Natural killer cell treated with Interleukin-12 subunit alpha and Interleukin-12 subunit beta and Interleukin-15 and Interleukin-18, amount 100 ng/mL, for 72 hours (primary cell): ENCODE measurements at regions not wholly inside any gene's neighbourhood (a gene's known extent, or its start where the extent isn't known, plus 50 kb on each side); places are given as distances from the start of the nearest gene placed in this dataset.
"Not testable (repeated sequence)": the region's sequence is repeated elsewhere in the genome, so short reads cannot be mapped to it uniquely, and the experiment has no call there.

Source experiments
- ATAC-seq, 2 donors: fragments of 150-1000 bp; cut with Tn5 transposase in 1 of 2; sonication (Bioruptor Pico), chemical (Tn5 transposase) in 1 of 2; 2 replicates each; pipeline ENCODE4 v1.10.0; 2021
- DNase-seq: peaks from one replicate; pipeline ENCODE4 v3.0.0; 2022; ENCODE audit warnings: low spot score
- H3K27ac Mint-ChIP-seq, 2 donors: 1 replicate in 1 of 2; 2 replicates in 1 of 2; pipeline ENCODE4 v1.8.0; 2022; ENCODE audit warnings: mixed read lengths in 2 of 2, mild to moderate bottlenecking in 1 of 2, moderate library complexity in 1 of 2
- H3K27me3 Mint-ChIP-seq, 2 donors: 1 replicate in 1 of 2; 2 replicates in 1 of 2; pipeline ENCODE4 v1.8.0; 2022; ENCODE audit warnings: mixed read lengths in 2 of 2
- H3K36me3 Mint-ChIP-seq: one replicate; pipeline ENCODE4 v1.8.0; 2022; ENCODE audit warnings: mixed read lengths
- H3K4me1 Mint-ChIP-seq, 2 donors: 1 replicate in 1 of 2; 2 replicates in 1 of 2; pipeline ENCODE4 v1.8.0; 2022; ENCODE audit warnings: low read depth in 2 of 2, mixed read lengths in 2 of 2, mild to moderate bottlenecking in 1 of 2
- H3K4me3 Mint-ChIP-seq: one replicate; pipeline ENCODE4 v1.8.0; 2022; ENCODE audit warnings: mixed read lengths
- H3K9me3 Mint-ChIP-seq: 2 replicates; pipeline ENCODE4 v1.8.0; 2022; ENCODE audit warnings: mixed read lengths

DNA sequence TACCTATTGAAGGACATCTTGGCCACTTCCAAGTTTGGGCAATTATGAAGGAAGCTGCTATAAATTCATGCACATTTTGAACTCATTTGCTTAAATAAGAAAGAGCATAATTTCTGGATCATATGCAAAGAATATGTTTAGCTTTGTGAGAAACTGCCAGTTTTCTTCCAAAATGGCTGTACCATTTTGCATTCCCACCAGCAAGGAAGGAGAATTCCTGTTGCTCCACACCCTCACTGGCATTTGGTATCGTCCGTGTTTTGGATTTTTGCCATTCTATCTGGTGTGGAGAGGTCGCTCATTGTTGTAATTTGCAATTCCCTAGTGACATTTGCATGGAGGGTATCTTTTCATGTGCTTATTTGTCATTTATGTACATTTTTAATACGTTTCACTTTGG lies 339.3 kb downstream of the DAD1 start:
- ATAC-seq, result no peak
- Mint-ChIP-seq H3K4me1 (no peaks in the 10 kb centered on the region), H3K4me3 (no peak overlapping the region), H3K9me3 (no peaks in the 10 kb centered on the region), H3K27me3 (peaks cover 22 to 23% of the 10 kb centered on the region in 2 donors), H3K36me3 (no peaks in the 10 kb centered on the region), H3K27ac (no peak overlapping the region)
- DNase-seq, result no peak

DNA sequence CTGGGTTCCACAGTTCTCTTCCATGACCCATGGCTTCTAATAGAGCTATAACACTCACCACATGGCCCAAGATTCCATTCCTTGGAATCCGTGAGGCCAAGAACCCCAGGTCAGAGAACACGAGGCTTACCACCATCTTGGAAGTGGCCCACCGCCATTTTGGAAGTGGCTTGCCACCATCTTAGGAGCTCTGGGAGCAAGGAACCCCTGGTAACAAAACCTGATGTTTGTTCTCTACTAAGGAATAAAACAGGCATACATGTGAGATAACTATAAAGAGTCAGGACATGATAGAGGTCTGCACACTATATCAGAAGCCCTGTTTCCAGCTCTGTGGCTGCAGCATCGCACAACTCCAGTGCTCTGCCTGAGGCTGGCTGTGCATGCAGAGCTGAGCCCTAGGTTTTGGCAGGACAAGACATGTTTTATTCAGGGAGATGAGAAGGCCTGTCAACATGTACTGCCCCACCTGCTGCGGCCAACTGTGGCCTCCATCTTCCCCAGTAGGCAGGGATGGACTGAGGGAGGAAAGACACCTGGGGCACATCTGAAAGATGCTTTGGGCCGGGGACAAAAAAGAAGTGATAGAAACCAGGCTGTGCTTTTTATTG lies 344.9 kb downstream of the DAD1 start:
- Mint-ChIP-seq H3K27ac (no peak overlapping the region), H3K4me1 (no peaks in the 10 kb centered on the region), H3K9me3 (no peaks in the 10 kb centered on the region), H3K27me3 (peaks cover 14 to 15% of the 10 kb centered on the region in 2 donors), H3K36me3 (no peaks in the 10 kb centered on the region), H3K4me3 (no peak overlapping the region)
- ATAC-seq, result no peak
- no peak for DNase-seq

DNA sequence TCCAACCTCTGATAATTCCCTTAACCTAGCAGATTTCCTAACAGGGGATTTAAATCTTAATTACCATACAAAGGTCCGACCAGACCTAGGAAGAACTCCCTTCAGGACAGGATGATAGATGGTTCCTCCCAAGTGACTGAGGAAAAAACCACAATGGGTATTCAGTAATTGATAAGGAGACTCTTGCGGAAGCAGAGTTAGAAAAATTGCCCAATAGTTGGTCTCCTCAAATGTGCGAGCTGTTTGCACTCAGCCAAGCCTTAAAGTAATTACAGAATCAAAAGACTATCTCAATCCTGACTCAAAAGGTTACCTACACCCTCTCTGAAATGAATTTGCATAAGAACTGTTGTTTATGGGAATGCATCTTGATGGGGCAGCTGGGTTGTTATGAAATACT lies 350.7 kb downstream of the DAD1 start:
- not testable (repeated sequence) for H3K27ac Mint-ChIP-seq, H3K27me3 Mint-ChIP-seq, H3K4me1 Mint-ChIP-seq, H3K36me3 Mint-ChIP-seq, DNase-seq, ATAC-seq, H3K9me3 Mint-ChIP-seq, H3K4me3 Mint-ChIP-seq

DNA sequence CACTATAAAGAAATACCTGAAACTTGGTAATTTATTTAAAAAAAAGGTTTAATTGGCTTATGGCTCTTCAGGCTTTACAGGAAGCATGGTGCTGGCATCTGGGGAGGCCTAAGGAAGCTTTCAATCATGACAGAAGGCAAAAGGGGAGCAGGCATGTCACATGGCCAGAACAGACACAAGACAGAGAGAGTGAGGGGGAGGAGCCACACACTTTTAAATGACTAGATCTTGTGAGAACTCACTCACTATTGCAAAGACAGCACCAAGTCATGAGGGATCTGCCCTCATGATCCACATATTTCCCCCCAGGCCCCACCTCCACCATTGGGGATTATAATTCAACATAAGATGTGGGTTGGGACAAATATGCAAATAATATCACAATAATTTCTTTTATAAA lies 355.6 kb downstream of the DAD1 start:
- Mint-ChIP-seq H3K27me3 (peaks cover 0 to 8% of the 10 kb centered on the region in 2 donors), H3K36me3 (no peaks in the 10 kb centered on the region), H3K9me3 (no peaks in the 10 kb centered on the region), H3K4me3 (no peak overlapping the region), H3K4me1 (peaks cover 22 to 29% of the 10 kb centered on the region in 2 donors), H3K27ac (no peak overlapping the region)
- no peak for DNase-seq
- ATAC-seq, result no peak

DNA sequence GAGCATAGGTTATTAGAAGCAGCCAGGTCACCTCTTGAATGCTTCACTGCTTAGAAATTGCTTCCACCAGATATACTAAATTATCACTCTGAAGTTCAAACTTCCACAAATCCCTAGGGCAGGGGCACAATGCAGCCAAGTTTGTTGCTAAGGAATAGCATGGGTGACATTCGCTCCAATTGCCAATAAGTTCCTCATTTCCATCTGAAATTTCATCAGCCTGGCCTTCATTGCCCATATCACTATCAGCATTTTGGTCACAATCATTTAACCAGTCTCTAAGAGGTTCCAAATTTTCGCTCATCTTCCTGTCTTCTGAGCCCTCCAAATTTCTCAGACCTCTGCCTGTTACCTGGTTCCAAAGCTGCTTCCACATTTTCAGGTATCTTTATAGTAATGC lies 356.1 kb downstream of the DAD1 start:
- no peaks in the 10 kb centered on the region for H3K36me3 Mint-ChIP-seq
- no peak overlapping the region for H3K4me3 Mint-ChIP-seq
- ATAC-seq (no peak), DNase-seq (no peak)
- H3K27me3 Mint-ChIP-seq, result peaks cover 0 to 8% of the 10 kb centered on the region in 2 donors
- H3K27ac Mint-ChIP-seq, result no peak overlapping the region
- peaks cover 22 to 27% of the 10 kb centered on the region in 2 donors for H3K4me1 Mint-ChIP-seq
- H3K9me3 Mint-ChIP-seq, result no peaks in the 10 kb centered on the region

DNA sequence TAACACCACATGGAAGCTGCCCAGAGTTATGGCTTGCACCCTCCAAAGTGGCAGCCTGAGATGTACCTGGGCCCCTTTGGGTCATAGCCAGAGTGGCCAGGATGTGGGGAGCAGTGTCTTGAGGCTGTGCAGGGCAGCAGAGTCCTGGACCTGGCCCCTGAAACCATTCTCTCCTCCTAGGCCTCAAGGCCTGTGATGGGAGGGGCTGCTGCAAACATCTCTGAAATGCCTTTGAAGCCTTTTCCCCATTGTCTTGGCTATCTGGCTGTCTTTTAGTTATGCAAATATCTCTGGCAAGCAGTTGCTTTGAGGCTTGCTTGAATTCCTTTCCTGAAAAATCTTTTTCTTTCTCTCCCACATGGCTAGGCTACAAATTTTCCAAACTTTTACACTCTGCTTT lies 356.5 kb downstream of the DAD1 start:
- no peak for ATAC-seq
- Mint-ChIP-seq H3K4me3 (no peak overlapping the region), H3K27ac (no peak overlapping the region), H3K4me1 (peaks cover 22 to 27% of the 10 kb centered on the region in 2 donors), H3K27me3 (peaks cover 0 to 6% of the 10 kb centered on the region in 2 donors), H3K36me3 (no peaks in the 10 kb centered on the region), H3K9me3 (no peaks in the 10 kb centered on the region)
- no peak for DNase-seq

DNA sequence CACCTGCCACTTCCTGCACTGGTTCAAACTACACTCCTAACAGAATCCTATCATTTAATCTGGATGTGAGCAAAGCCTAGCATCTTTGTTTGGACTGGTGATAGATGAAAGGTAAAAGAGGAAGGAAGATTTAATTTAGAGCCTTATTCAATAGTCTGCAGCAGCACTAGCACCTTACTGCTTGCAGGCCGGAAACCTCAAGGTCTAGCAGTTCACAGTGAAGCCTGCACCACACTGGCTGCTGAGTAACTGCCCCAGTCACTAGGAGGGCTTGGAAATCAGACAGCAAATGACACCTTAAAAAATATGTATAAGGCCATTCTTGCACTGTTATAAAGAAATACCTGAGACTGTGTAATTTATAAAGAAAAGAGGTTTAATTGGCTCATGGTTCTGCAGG lies 358.0 kb downstream of the DAD1 start:
- no peaks in the 10 kb centered on the region for H3K27me3 Mint-ChIP-seq
- peak overlapping the region; percentile 14 for H3K4me3 Mint-ChIP-seq
- no peaks in the 10 kb centered on the region for H3K9me3 Mint-ChIP-seq
- peaks cover 28 to 35% of the 10 kb centered on the region in 2 donors for H3K4me1 Mint-ChIP-seq
- DNase-seq, result no peak
- H3K27ac Mint-ChIP-seq, result peak overlapping the region; percentile 40 to 42
- H3K36me3 Mint-ChIP-seq, result no peaks in the 10 kb centered on the region
- ATAC-seq, result peak; percentile 75 to 85

DNA sequence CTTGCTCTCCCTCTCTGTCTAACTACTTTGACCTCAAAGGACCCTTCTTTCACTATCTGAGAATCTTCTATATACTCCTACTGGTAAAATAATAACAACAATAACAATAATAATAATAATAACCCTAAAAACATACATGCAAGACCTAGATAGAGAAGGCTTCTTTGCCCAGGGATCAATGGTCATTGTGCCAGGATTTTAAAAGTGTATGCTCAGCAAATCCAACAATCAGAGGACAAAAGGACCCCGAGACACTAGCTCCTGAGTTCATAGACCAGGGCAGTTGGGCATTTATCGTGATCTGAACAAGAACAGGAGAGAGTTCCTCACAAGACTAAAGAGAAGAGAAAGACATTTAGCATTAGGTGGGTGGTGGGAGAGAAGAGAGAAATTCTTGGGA lies 358.5 kb downstream of the DAD1 start:
- no peaks in the 10 kb centered on the region for H3K9me3 Mint-ChIP-seq
- H3K27me3 Mint-ChIP-seq, result no peaks in the 10 kb centered on the region
- peaks cover 28 to 36% of the 10 kb centered on the region in 2 donors for H3K4me1 Mint-ChIP-seq
- H3K27ac Mint-ChIP-seq, result peak overlapping the region in 1 of 2 donors; percentile 40
- DNase-seq (no peak), ATAC-seq (no peak)
- no peak overlapping the region for H3K4me3 Mint-ChIP-seq
- H3K36me3 Mint-ChIP-seq, result no peaks in the 10 kb centered on the region

DNA sequence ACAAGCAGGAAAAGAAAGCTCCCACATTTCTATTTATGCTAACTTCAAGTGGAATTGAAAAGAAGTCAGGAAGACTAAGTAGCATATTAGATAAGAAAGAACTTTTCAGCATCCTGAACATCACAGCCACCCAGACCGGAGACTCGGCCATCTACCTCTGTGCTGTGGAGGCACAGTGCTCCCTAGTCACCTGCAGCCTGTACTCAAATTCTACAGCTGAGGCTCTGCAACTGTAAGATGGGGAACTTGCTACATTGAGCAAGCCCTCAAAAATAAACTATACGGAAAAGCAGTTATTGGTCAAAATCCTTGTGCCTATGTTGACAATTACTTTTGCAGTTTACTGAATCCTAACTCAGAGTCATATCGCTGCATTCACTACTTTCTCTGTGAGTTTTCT lies 361.9 kb downstream of the DAD1 start:
- no peaks in the 10 kb centered on the region for H3K9me3 Mint-ChIP-seq
- H3K27ac Mint-ChIP-seq, result peak overlapping the region in 1 of 2 donors; percentile 69
- H3K4me1 Mint-ChIP-seq, result peaks cover 28 to 33% of the 10 kb centered on the region in 2 donors
- ATAC-seq, result no peak
- peaks cover 10 to 12% of the 10 kb centered on the region in 2 donors for H3K27me3 Mint-ChIP-seq
- no peak overlapping the region for H3K4me3 Mint-ChIP-seq
- H3K36me3 Mint-ChIP-seq, result no peaks in the 10 kb centered on the region
- DNase-seq, result no peak

DNA sequence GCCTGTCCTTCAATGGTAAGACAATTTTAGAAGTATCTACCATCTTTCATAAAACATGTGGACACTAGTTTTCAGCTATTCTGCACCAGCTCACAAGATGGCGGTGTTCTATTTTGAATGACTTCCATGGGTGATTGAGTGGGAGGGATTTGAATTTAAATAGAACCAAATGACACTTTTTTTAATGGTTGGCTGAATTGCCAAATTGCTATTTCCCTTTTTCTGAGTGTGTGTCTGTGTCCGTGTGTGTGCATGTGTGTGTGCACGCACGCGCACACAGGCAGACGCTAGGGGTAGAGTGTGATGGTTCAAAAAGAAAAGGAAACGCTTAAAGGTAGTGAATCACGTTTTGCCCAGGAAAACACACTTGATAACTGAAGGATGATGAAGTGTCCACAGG lies 362.6 kb downstream of the DAD1 start:
- peaks cover 26 to 28% of the 10 kb centered on the region in 2 donors for H3K4me1 Mint-ChIP-seq
- H3K9me3 Mint-ChIP-seq, result no peaks in the 10 kb centered on the region
- DNase-seq (no peak), ATAC-seq (peak; percentile 54 to 72)
- H3K27ac Mint-ChIP-seq, result peak overlapping the region in 1 of 2 donors; percentile 69
- H3K4me3 Mint-ChIP-seq, result peak overlapping the region; percentile 53
- H3K27me3 Mint-ChIP-seq, result peaks cover 15 to 19% of the 10 kb centered on the region in 2 donors
- no peaks in the 10 kb centered on the region for H3K36me3 Mint-ChIP-seq

DNA sequence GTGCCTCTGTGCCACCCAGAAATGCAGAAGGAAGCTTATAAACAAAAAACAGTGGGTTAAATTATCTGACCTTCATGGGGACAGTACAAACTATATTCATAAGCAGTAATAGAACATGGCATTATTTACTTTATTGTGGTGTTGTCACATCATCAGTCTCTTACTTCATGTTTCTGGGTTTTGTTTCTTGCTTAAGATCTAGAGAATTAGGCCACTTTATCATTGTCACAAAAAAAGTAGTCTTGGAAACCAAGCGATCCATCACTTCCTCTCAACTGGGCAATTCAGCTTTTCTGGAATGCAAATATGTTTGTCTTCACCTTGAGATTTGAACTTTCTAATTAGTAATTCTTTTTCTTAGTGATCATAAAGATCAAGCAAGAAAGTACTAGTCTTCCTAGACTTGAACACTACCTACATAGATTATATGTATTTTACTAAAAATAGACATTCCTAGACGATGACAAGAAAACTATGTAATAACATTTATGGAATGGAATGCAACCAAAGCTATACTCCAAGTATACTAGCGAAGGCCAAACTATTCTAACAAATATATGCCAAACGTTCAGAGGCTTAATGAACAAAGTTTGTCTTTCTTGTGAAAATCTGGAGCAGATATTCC lies 363.4 kb downstream of the DAD1 start:
- no peak overlapping the region for H3K4me3 Mint-ChIP-seq
- H3K9me3 Mint-ChIP-seq, result no peaks in the 10 kb centered on the region
- peak overlapping the region in 1 of 2 donors; percentile 69 for H3K27ac Mint-ChIP-seq
- no peaks in the 10 kb centered on the region for H3K36me3 Mint-ChIP-seq
- ATAC-seq, result no peak
- H3K4me1 Mint-ChIP-seq, result peaks cover 18 to 22% of the 10 kb centered on the region in 2 donors
- no peak for DNase-seq
- peaks cover 19 to 25% of the 10 kb centered on the region in 2 donors for H3K27me3 Mint-ChIP-seq

DNA sequence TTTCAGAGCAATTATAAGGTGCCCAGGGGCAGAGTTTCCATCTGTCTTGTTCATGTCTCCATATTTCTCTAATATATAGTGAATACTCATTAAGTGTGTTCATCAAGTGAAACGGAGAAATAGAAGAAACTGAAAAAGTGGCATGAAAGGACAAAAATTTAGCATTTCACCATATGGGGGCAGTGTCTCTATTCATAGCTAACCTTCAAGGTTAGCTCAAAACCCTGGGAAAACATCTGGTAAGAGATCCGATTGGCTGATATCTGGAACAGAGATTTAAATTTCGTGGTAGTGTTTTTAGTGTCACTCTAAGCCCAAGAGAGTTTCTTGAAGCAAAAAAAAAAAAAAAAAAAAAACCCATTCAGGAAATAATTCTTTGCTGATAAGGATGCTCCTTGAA lies 367.5 kb downstream of the DAD1 start:
- Mint-ChIP-seq H3K36me3 (no peaks in the 10 kb centered on the region), H3K27me3 (peaks cover 21 to 25% of the 10 kb centered on the region in 2 donors), H3K27ac (no peak overlapping the region), H3K4me3 (no peak overlapping the region), H3K4me1 (peaks cover 12 to 17% of the 10 kb centered on the region in 2 donors), H3K9me3 (no peaks in the 10 kb centered on the region)
- ATAC-seq (no peak), DNase-seq (no peak)

DNA sequence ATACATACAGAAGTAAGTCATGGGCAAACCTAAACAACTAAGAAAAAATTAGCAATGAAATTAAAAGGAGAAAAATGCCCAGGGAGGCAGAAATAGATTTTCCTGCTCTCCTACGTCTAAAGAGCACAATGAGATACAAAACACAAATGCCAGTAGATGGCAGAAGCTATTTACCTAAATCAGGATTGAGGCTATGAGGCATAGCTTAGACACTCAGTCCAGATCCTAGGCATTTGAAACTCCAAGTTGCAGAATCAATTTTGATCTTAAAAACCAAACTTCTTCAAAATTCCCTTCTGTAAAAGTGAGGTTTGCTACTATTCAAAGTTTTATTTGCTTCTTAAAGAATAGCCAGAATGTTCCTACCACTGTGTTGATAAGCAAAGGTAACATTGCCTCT lies 368.6 kb downstream of the DAD1 start:
- Mint-ChIP-seq H3K4me3 (no peak overlapping the region), H3K27ac (no peak overlapping the region), H3K9me3 (no peaks in the 10 kb centered on the region), H3K4me1 (peaks cover 7 to 14% of the 10 kb centered on the region in 2 donors), H3K27me3 (peaks cover 21 to 33% of the 10 kb centered on the region in 2 donors), H3K36me3 (no peaks in the 10 kb centered on the region)
- ATAC-seq, result no peak
- DNase-seq, result no peak

DNA sequence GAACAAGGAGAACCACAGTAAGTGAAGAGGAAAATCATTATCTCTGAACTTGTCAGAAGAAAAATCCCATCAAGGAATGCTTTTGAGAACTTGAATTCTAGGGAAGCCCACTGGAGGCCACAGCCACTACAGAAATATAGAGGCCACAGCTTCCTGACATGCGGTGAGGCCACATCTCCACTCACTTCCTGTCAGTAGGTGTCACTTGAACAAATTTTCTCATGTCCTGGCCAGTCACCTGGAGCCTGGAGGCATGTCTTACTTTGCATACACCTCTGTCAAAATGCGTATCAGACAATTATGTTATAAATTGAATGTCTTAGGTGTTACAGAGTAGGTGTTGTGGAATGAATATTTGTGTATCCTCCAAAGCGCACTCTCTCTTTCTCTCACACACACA lies 370.3 kb downstream of the DAD1 start:
- peak in 1 of 2 donors; percentile 52 for ATAC-seq
- no peaks in the 10 kb centered on the region for H3K36me3 Mint-ChIP-seq
- H3K9me3 Mint-ChIP-seq, result no peaks in the 10 kb centered on the region
- no peak for DNase-seq
- H3K4me1 Mint-ChIP-seq, result peaks cover 7 to 14% of the 10 kb centered on the region in 2 donors
- H3K27me3 Mint-ChIP-seq, result peaks cover 19 to 34% of the 10 kb centered on the region in 2 donors
- no peak overlapping the region for H3K4me3 Mint-ChIP-seq
- peak overlapping the region in 1 of 2 donors; percentile 12 for H3K27ac Mint-ChIP-seq
